ENCODE measurements at regions not wholly inside any gene's neighbourhood (a gene's known extent, or its start where the extent isn't known, plus 50 kb on each side); places are given as distances from the start of the nearest gene placed in this dataset.

GRCh38 chr20:40589581-40589980, 99.5 kb downstream of the MAFB start:
- no peak for DNase-seq (ENCODE audit: low read depth)

DNA sequence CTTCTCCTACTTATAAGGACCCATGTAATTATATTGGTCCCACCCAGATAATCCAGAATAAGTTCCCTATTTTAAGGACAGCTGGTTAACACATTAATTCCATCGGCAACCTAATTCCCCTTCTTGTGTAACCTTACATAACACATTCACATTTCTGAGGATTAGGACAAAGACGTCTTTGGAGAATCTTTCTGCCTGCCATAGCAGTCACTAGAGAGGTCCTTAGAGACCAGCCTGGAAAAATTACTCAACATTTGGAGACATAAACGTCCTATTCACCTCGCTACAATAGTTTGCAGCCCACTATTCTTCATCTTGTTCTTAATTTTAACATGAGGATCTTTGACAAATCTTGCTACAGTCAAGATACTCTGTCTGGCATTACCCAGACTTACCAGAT, 100.1 kb downstream of the MAFB start:
- DNase-seq (ENCODE audit: low read depth): no peak

- DNase-seq (ENCODE audit: low read depth): no peak
Observed at GRCh38 chr20:40587038-40587437, 102.0 kb downstream of the MAFB start.

DNA sequence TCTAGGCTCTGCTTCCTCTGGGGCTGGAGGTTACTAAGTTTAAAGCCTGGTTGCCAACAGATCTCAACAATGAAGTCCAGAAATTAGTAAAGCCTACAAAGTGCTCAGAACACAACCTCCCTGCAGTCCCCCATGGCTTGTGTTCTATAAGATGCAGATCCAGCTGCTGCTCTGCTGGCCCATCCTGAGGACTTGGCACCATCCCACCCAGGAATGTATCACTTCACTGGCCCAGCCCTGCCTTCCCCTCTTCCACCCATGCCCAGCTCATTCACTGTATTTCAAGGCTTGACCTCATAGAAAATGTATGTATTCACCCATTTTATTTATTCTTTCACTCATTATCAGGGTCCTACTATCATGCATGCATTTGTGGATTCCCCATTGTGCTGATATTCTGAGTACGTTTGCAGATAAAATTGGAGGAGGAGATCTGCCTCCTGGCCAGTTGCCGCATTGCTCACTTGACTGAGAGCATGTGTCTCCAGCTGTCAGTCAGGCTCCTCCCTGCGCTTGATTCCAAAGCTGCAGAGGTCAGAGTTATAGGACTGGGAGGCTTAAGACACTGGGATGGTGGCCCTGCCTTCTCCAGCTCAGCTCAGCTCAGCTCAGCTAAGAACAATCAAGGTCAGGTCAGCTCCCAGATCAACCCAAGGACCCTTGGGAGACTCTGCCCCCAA, 104.8 kb downstream of the MAFB start:
- no peak for DNase-seq (ENCODE audit: low read depth)

- DNase-seq (ENCODE audit: low read depth): no peak
Observed at GRCh38 chr20:40583636-40584035, 105.4 kb downstream of the MAFB start.

- DNase-seq (ENCODE audit: low read depth): no peak
Observed at GRCh38 chr20:40583205-40583604, 105.8 kb downstream of the MAFB start.

GRCh38 chr20:40582531-40582930, 106.5 kb downstream of the MAFB start:
- DNase-seq (ENCODE audit: low read depth): no peak

DNA sequence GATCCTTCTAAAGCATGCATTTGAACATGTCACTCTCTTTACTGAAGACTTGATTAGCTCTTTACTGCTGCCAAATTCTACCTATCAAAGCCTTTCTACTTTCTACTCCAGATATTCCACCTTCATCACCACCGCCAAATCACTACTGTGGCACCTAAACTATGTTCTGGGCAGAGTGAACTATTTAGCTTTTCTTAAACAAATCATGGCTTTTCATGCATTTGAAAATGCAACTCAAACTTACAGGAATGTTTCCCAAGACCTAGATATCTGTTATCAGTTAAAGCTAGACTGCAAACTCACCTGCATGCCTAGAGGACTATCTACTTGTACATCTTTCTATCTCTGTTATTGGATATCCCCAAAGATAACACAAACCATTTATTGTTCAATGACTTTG, 109.3 kb downstream of the MAFB start:
- DNase-seq (ENCODE audit: low read depth): no peak

DNA sequence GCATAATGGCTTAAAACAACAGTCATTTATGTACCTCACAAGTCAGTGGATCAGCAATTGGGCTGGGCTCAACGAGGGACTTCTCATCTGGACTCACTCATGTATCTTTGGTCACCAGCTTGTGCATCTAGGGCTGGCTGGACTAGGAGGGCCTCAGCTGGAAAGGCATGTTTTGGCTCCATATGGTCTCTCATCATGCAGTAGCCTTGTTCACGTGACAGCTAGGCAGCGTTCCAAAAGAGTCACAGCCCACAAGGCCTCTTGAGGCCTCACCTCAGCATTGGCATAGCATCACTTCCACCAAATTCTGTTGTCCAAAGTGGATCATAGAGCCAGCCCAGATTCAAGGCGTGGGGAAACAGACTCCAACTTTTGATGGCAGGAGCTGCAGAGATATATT, 110.1 kb downstream of the MAFB start:
- DNase-seq (ENCODE audit: low read depth): no peak

DNA sequence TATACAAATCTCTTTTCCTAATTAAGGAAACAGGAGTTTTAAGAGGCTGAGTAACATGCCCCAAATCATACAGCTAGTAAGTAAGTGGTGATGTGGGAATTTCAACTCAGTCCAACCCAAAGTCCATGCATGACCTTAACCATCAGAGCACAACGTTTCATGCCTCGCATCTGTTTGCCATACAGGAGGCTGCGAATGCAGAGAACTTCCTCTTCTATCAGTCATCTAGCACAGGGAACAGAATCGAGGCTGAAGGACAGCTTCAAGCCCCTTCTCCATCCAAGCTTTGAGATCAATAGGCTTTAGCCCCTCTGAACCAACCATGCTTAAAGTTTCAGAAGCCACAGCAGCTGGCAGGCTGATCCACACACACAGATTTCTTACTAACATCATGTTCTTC, 113.2 kb downstream of the MAFB start:
- DNase-seq (ENCODE audit: low read depth): no peak

DNA sequence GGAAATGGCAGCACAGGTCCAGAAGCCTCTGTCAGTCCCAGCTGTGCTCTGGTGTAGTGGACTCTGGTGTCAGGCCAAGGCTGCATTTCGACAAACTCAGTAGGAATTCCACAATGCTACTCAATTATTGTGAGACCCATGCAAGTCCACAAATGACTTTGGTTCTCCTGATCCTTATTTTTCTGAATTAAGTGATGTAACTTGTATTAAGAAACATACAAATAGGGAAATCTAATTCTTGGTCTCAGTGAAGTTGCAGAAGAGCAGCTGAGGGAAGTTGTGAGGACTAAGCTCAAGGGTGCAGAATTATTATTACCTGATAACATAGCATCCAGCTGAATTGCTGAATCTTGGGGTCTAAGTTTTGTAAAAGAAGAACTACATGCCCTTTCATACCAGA, 116.8 kb downstream of the MAFB start:
- no peak for DNase-seq (ENCODE audit: low read depth)

GRCh38 chr20:40571639-40572038, 117.4 kb downstream of the MAFB start:
- no peak for DNase-seq (ENCODE audit: low read depth)

DNA sequence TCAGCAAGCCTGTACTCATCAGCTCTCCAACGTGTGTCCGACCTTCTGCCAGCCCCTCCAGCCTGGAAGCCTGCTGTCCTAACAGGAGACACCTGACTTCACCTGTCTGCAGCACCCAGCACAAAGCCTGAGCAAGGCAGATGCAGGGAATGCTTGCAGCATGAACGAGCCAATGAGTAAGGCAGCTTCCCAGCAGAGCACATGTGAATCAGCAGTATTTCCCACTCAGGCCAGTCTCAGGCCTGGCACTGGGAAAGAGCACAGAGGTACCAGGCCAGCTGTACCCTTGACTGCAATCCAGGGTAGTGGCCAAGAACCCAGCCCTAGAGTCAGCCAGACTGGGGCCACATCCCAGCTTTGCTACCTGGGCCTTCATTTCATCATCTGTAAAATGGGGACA, 120.8 kb downstream of the MAFB start:
- DNase-seq (ENCODE audit: low read depth): no peak

GRCh38 chr20:40565682-40566040, 123.4 kb downstream of the MAFB start:
- DNase-seq (ENCODE audit: low read depth): no peak

DNA sequence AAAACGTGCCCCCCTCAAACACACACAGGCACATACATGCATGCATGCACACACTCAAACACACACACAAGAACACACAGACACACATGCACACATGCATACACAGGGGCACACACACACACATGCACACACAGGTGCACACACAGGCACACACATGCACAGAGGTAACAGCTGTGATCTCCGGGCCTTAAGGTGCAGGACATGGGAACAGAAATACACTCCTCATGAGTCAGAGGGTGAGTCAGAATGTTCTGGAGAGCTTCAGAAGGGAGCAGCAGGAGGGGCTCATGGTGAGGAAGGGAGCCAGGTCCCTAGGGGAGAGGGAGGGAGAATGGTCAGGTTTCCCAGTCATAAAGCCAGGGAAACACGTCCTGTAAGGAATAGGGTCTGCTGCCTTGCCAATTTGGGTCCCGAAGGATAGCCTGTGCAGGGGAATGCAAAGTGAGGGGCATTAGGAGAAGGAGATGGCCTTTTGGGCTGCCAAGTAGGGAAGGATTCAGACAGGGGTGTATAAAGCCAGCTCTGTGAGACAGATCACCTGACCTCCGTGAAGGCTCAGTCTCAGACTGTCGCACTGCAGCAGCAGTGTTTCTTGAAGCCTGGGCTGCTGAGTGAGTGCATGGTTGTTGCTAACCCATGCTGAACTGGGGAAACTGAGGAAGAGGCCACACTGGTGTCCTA, 123.9 kb downstream of the MAFB start:
- DNase-seq (ENCODE audit: low read depth): no peak

GRCh38 chr20:40563296-40563950, 125.6 kb downstream of the MAFB start:
- peak; percentile 45 for DNase-seq (ENCODE audit: low read depth)

GRCh38 chr20:40562031-40562430, 127.0 kb downstream of the MAFB start:
- DNase-seq (ENCODE audit: low read depth): peak; percentile 22

DNA sequence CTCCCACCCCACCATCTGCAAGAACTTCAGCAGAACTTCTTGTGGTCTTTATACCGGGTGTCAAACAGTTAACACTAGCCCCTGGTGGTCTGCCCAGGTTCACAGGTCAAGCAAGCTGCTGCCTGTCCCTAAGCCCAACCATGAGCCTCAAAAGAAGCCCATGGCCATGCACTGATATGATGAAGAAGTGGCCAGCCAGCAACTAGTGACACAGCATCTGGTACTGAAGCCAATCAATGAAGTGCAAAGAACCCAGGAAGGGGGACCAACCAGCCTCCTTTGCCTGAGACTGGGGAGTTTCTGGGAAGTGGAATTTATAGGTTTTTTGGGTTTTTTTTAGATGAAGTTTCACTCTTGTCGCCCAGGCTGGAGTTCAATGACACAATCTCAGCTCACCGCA, 127.8 kb downstream of the MAFB start:
- DNase-seq (ENCODE audit: low read depth): no peak

DNA sequence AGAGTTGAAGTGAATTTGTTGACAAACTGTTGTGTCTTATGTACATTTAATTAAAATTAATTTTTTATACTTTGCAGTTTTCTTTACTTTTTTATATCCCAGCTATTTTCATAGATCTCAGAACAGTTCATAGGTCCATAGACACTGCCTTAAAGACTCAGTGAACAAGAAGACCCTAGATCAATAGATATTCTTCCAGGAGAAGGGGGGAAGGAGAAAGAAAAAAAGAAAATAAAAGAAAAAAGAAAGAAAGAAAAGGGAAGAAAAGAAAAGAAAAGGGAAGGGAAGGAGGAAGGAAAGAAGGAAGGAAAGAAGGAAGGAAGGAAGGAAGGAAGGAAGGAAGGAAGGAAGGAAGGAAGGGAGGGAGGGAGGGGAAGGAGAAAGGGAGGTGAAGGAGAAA, 130.8 kb downstream of the MAFB start:
- no peak for DNase-seq (ENCODE audit: low read depth)

DNA sequence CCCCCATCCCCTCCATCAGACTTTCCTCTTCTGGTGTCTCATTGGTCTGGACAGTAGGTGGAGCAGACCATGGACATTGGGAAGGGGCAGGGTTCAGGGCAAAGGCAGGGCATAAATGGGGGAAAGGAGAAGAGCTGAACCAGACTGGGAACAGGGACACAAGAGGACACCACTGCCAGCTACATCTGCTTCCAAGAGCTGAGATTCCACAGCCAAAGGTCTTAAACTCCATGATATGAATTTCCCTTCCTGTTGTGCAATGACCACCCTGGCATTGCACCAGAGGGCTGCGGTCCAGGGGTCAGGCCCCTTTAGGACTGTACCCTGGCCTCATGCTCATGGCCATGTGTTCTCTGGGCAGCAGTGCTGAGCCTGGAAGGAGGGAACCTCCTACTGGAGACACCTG, 137.9 kb downstream of the MAFB start:
- DNase-seq (ENCODE audit: low read depth): no peak

GRCh38 chr20:40547483-40548091, 141.4 kb downstream of the MAFB start:
- no peak for DNase-seq (ENCODE audit: low read depth)

DNA sequence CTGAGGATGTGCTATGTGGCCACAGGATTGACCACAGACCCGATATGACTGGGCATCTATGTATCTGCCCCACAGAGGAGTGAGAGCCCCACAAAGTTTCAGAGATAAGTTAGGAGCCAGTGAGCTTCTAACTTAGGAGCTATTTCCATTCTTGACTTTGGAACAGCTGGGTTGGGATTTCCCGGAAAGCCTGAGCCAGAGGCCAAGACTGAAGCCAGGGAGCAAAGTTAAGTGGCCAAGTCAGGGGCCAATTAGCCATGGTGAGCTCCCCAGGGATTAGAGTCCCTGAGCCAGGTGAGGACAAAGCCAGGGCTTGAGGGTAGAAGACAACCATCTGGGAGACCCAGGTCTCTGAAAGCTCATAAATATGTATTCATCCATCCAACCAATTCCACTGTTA, 143.6 kb downstream of the MAFB start:
- DNase-seq (ENCODE audit: low read depth): no peak

- no peak for DNase-seq (ENCODE audit: low read depth)
Observed at GRCh38 chr20:40542065-40542464, 147.0 kb downstream of the MAFB start.

Data from CMK (cell line).